ENCODE measurements at regions not wholly inside any gene's neighbourhood (a gene's known extent, or its start where the extent isn't known, plus 50 kb on each side); places are given as distances from the start of the nearest gene placed in this dataset.

GRCh38 chr16:79897104-79897452 is 296.5 kb upstream of the MAF start (continued):
- TF ChIP-seq STAT6 (CRISPR knock-in tag; conservative IDR thresholded peaks at IDR 0.05; ENCODE audit: low read depth) (no peak), HMGA2 (CRISPR knock-in tag; IDR thresholded peaks at IDR 0.05) (no peak), ELF4 (CRISPR knock-in tag; IDR thresholded peaks at IDR 0.05; ENCODE audit: low read depth) (no peak), EMX1 (CRISPR knock-in tag; IDR thresholded peaks at IDR 0.05) (no peak), MAX (CRISPR knock-in tag; IDR thresholded peaks at IDR 0.05) (no peak), ZNF423 (CRISPR knock-in tag; IDR thresholded peaks at IDR 0.05) (no peak)

- CTCF ChIA-PET, result interaction anchor here (0.6 kb wide), 1 partner anchor 1295 kb away, joined by 3 read pairs; no protein-coding TSS in a partner anchor
- DNase-seq (ENCODE audit: low spot score) (no peak), ATAC-seq (no peak)
- Mint-ChIP-seq H3K27ac (no peak overlapping the region), H3K4me1 (peaks cover 9% of the 10 kb centered on the region), H3K4me3 (no peak overlapping the region), H3K9me3 (no peaks in the 10 kb centered on the region), H3K36me3 (no peaks in the 10 kb centered on the region), H3K27me3 (ENCODE audit: low read depth) (no peaks in the 10 kb centered on the region)
- TF ChIP-seq ATF2 (CRISPR knock-in tag; IDR thresholded peaks at IDR 0.05; ENCODE audit: borderline replicate concordance, low read depth) (no peak), ZNF425 (CRISPR knock-in tag; conservative IDR thresholded peaks at IDR 0.05) (no peak), ARID4B (CRISPR knock-in tag; IDR thresholded peaks at IDR 0.05; ENCODE audit: borderline replicate concordance) (no peak), E2F5 (CRISPR knock-in tag; IDR thresholded peaks at IDR 0.05) (no peak), CREM (CRISPR knock-in tag; IDR thresholded peaks at IDR 0.05) (no peak), SOX15 (CRISPR knock-in tag; IDR thresholded peaks at IDR 0.05) (no peak), GRHL2 (CRISPR knock-in tag; IDR thresholded peaks at IDR 0.05; ENCODE audit: insufficient replicate concordance, severe bottlenecking) (no peak), NR1H2 (CRISPR knock-in tag; IDR thresholded peaks at IDR 0.05) (no peak)
- POLR2A ChIA-PET, result no interaction called here
Measured at GRCh38 chr16:79895917-79896203, 295.3 kb upstream of the MAF start.

Data from WTC11 (cell line).